Erythroblast (primary cell): ENCODE measurements at regions not wholly inside any gene's neighbourhood (a gene's known extent, or its start where the extent isn't known, plus 50 kb on each side); places are given as distances from the start of the nearest gene placed in this dataset.

Experiments
- GATA1 ChIP-seq: IDR thresholded peaks from 2 replicates; pipeline ENCODE4 v1.6.1; 2011; ENCODE audit warnings: low read depth, mild to moderate bottlenecking, control low read depth, low read length, moderate library complexity
- POLR2A ChIP-seq: IDR thresholded peaks from 2 replicates; pipeline ENCODE4 v1.6.1; 2011; ENCODE audit warnings: mild to moderate bottlenecking, low read length

DNA sequence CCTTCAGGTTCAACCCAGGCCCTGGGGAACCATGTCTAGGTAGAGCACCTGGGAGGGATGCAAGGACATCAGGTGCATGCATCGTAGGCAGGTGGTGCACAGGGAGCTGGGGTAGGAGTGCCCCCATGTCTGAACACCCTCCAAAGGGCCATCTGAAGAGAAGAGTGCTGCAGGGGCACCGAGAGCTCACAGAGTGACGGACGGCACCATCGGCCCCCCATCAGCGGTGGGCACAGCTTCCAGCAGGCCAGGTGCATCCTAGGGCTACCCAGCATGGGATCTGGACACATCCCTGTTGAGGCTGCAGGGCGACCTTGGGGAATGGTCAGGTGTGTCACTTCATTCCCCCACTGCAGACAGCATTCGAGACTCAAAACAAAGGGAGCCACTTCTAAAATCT lies 138.3 kb upstream of the CDH4 start:
- no peak for TF ChIP-seq POLR2A
- no peak for TF ChIP-seq GATA1
